ENCODE measurements at regions not wholly inside any gene's neighbourhood (a gene's known extent, or its start where the extent isn't known, plus 50 kb on each side); places are given as distances from the start of the nearest gene placed in this dataset.

DNA sequence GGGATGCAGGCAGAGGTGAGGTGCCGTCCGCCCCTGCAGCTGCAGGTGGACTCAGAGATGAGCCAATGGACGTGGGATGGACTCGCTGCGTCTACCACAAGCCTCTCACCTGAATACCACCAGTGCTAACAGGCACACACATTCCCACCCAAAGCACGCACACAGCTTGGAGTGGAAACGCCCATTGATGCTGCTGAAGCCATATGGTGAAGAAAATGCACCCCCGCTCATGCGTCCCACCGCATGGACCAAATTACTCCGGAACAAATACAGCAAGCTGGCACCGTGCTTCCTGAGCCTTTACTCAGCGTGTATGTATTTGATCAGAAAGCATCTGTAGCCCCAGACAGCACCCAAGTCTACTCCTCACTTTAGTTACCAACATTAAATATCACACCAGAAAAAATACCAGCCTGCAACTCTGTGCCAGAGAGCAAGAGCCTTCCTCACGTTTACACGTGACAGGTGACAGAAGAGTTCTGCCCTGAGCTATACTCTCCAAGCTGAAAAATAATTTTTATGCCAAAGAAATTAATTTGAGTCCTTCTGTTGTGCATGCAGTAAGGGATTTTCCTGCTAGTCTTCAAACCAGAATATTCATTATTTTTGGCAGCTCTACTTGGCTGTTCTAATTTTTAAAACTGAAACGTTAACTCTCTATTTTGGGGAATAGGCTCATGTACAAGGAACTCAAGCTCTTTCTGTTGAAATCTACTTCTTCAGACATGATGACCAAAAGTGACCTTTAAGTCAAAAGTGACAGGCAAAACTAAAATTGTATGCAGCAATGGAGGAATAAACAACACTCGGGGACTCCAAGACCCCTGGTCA, 58.2 kb upstream of the SYNDIG1 start:
- no peak for TF ChIP-seq EZH2 (IDR thresholded peaks at IDR 0.05; ENCODE audit: borderline replicate concordance, low read depth, low read length, poor library complexity, severe bottlenecking)
- TF ChIP-seq, protein P1, sequence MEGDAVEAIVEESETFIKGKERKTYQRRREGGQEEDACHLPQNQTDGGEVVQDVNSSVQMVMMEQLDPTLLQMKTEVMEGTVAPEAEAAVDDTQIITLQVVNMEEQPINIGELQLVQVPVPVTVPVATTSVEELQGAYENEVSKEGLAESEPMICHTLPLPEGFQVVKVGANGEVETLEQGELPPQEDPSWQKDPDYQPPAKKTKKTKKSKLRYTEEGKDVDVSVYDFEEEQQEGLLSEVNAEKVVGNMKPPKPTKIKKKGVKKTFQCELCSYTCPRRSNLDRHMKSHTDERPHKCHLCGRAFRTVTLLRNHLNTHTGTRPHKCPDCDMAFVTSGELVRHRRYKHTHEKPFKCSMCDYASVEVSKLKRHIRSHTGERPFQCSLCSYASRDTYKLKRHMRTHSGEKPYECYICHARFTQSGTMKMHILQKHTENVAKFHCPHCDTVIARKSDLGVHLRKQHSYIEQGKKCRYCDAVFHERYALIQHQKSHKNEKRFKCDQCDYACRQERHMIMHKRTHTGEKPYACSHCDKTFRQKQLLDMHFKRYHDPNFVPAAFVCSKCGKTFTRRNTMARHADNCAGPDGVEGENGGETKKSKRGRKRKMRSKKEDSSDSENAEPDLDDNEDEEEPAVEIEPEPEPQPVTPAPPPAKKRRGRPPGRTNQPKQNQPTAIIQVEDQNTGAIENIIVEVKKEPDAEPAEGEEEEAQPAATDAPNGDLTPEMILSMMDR (conservative IDR thresholded peaks at IDR 0.05; ENCODE audit: low read depth, low read length) = no peak
- intact Hi-C loops (cut with micrococcal nuclease; ENCODE audit: unreplicated experiment) = no loop called here
- no peak overlapping the region for H3K27ac ChIP-seq (ENCODE audit: low read depth, low read length, poor library complexity, severe bottlenecking)
- H3K4me1 ChIP-seq (ENCODE audit: insufficient read depth, low read length, poor library complexity, severe bottlenecking) = no peaks in the 10 kb centered on the region
- no peak overlapping the region for H3K4me3 ChIP-seq (ENCODE audit: low read depth, low read length, poor library complexity, severe bottlenecking)
- no peaks in the 10 kb centered on the region for H3K27me3 ChIP-seq (replicated peaks; ENCODE audit: insufficient read depth, low read depth, low read length, poor library complexity)
- DNase-seq (ENCODE audit: low spot score) = no peak
- ChIA-PET POLR2A (ENCODE audit: low non-redundant PET) (no interaction called here), CTCF (no interaction called here)
- peaks cover 3% of the 10 kb centered on the region for H3K9me3 ChIP-seq (ENCODE audit: low read depth, low read length, poor library complexity, severe bottlenecking)
- H3K36me3 ChIP-seq (ENCODE audit: insufficient read depth, low read length, poor library complexity, severe bottlenecking) = no peaks in the 10 kb centered on the region
- BruUV-seq (replicated peaks) = no TSS peak

DNA sequence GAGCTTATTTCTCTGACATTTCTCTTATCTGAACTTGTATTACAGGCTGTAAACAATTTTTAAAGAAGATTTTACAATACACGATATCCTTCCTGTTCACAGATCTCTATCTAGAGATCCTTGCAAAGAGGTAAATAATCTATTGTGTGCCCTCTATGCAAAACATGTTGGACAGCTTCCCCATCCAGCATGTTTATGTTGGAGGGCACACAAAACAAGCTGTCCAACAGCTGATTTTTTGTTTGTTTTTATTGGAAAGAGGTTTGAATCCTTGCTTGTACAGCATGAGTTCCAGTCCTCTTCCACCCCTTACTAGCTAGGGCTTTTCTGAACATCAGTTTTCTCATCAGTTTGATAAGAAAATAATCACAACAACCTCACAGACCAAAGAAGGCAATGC, 62.3 kb upstream of the SYNDIG1 start:
- no peak for TF ChIP-seq EZH2 (IDR thresholded peaks at IDR 0.05; ENCODE audit: borderline replicate concordance, low read depth, low read length, poor library complexity, severe bottlenecking)
- TF ChIP-seq, protein P1 (conservative IDR thresholded peaks at IDR 0.05; ENCODE audit: low read depth, low read length) = no peak
- no peak overlapping the region for H3K4me3 ChIP-seq (ENCODE audit: low read depth, low read length, poor library complexity, severe bottlenecking)
- no peak overlapping the region for H3K27ac ChIP-seq (ENCODE audit: low read depth, low read length, poor library complexity, severe bottlenecking)
- H3K4me1 ChIP-seq (ENCODE audit: insufficient read depth, low read length, poor library complexity, severe bottlenecking) = no peaks in the 10 kb centered on the region
- H3K27me3 ChIP-seq (replicated peaks; ENCODE audit: insufficient read depth, low read depth, low read length, poor library complexity) = no peaks in the 10 kb centered on the region
- no peak for DNase-seq (ENCODE audit: low spot score)
- CTCF ChIA-PET = no interaction called here
- no peaks in the 10 kb centered on the region for H3K36me3 ChIP-seq (ENCODE audit: insufficient read depth, low read length, poor library complexity, severe bottlenecking)
- POLR2A ChIA-PET (ENCODE audit: low non-redundant PET) = no interaction called here
- BruUV-seq (replicated peaks) = no TSS peak
- no peaks in the 10 kb centered on the region for H3K9me3 ChIP-seq (ENCODE audit: low read depth, low read length, poor library complexity, severe bottlenecking)
- intact Hi-C loops (cut with micrococcal nuclease; ENCODE audit: unreplicated experiment) = no loop called here

DNA sequence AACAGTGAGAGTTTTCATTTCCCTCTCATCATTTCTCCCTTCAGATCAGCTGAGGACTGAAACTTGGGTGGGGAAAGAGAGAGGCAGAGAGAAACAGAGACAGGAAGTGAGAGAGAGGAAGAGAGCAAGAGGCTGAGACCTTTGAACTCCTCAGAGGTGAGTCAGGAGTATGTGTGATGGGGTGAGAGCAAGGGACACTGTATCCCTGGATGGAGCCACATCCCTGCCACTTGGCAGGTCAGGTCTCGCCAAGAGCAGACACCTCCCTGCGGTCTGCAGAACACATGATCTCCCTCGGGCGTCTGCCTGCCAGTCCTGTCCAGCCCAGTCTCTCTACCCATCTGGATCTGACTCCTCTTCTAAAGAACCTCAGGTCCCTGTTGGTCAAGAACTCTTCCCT, 62.7 kb upstream of the SYNDIG1 start:
- BruUV-seq (replicated peaks) = no TSS peak
- ChIA-PET POLR2A (ENCODE audit: low non-redundant PET) (no interaction called here), CTCF (no interaction called here)
- DNase-seq (ENCODE audit: low spot score) = no peak
- Histone ChIP-seq H3K4me1 (ENCODE audit: insufficient read depth, low read length, poor library complexity, severe bottlenecking) (no peaks in the 10 kb centered on the region), H3K36me3 (ENCODE audit: insufficient read depth, low read length, poor library complexity, severe bottlenecking) (no peaks in the 10 kb centered on the region), H3K9me3 (ENCODE audit: low read depth, low read length, poor library complexity, severe bottlenecking) (no peaks in the 10 kb centered on the region), H3K4me3 (ENCODE audit: low read depth, low read length, poor library complexity, severe bottlenecking) (no peak overlapping the region), H3K27ac (ENCODE audit: low read depth, low read length, poor library complexity, severe bottlenecking) (no peak overlapping the region), H3K27me3 (replicated peaks; ENCODE audit: insufficient read depth, low read depth, low read length, poor library complexity) (no peaks in the 10 kb centered on the region)
- intact Hi-C loops (cut with micrococcal nuclease; ENCODE audit: unreplicated experiment) = no loop called here
- TF ChIP-seq EZH2 (IDR thresholded peaks at IDR 0.05; ENCODE audit: borderline replicate concordance, low read depth, low read length, poor library complexity, severe bottlenecking) = no peak
- TF ChIP-seq, protein P1 (conservative IDR thresholded peaks at IDR 0.05; ENCODE audit: low read depth, low read length) = no peak

Data from A673 (cell line).